Activated CD8-positive, alpha-beta memory T cell treated with anti-CD3 and anti-CD28 coated beads for 4 hours (primary cell): ENCODE measurements at regions not wholly inside any gene's neighbourhood (a gene's known extent, or its start where the extent isn't known, plus 50 kb on each side); places are given as distances from the start of the nearest gene placed in this dataset.

Experiments used
- DNase-seq, 2 donors: peaks; one replicate each; pipeline ENCODE4 v3.0.0-alpha.2; 2020; ENCODE audit warnings: low read depth in 2 of 2

- DNase-seq: no peak
These were observed 229.7 kb downstream of the EPHA4 start for GRCh38 chr2:221342388-221342787.

- DNase-seq: no peak
These were observed 228.6 kb downstream of the EPHA4 start for GRCh38 chr2:221343524-221343923.

GRCh38 chr2:221345516-221345915 lies 226.6 kb downstream of the EPHA4 start:
- no peak for DNase-seq

- DNase-seq: no peak
These were observed 225.7 kb downstream of the EPHA4 start for GRCh38 chr2:221346411-221346810.

- no peak for DNase-seq
These were observed 224.6 kb downstream of the EPHA4 start for GRCh38 chr2:221347471-221347870.

GRCh38 chr2:221350616-221351015 lies 221.5 kb downstream of the EPHA4 start:
- no peak for DNase-seq

- no peak for DNase-seq
These were observed 218.9 kb downstream of the EPHA4 start for GRCh38 chr2:221353201-221353600.

- DNase-seq: no peak
These were observed 211.8 kb downstream of the EPHA4 start for GRCh38 chr2:221360312-221360711.

GRCh38 chr2:221360742-221361141 lies 211.4 kb downstream of the EPHA4 start:
- no peak for DNase-seq

GRCh38 chr2:221361633-221362032 lies 210.5 kb downstream of the EPHA4 start:
- DNase-seq: no peak

- no peak for DNase-seq
These were observed 207.4 kb downstream of the EPHA4 start for GRCh38 chr2:221364672-221365071.
